NCI-H1436 (cell line): ENCODE measurements at regions not wholly inside any gene's neighbourhood (a gene's known extent, or its start where the extent isn't known, plus 50 kb on each side); places are given as distances from the start of the nearest gene placed in this dataset.
"Not testable (repeated sequence)": the region's sequence is repeated elsewhere in the genome, so short reads cannot be mapped to it uniquely, and the experiment has no call there.

Experiments used
- DNase-seq: peaks from one replicate; lab custom pipeline; 2025; lab: John Stamatoyannopoulos, UW

GRCh38 chr18:5830902-5831301, 64.4 kb downstream of the TMEM200C start:
- not testable (repeated sequence) for DNase-seq

- no peak for DNase-seq
These were observed 66.4 kb downstream of the TMEM200C start for GRCh38 chr18:5828913-5829312.

GRCh38 chr18:5825663-5826062, 69.7 kb downstream of the TMEM200C start:
- no peak for DNase-seq

- DNase-seq: no peak
These were observed 70.8 kb downstream of the TMEM200C start for GRCh38 chr18:5824370-5824984.

GRCh38 chr18:5817816-5818215, 77.5 kb downstream of the TMEM200C start:
- DNase-seq: no peak

GRCh38 chr18:5806860-5807259, 88.5 kb downstream of the TMEM200C start:
- no peak for DNase-seq

- DNase-seq: no peak
These were observed 107.4 kb downstream of the TMEM200C start for GRCh38 chr18:5787936-5788335.

GRCh38 chr18:5779922-5780321, 115.4 kb downstream of the TMEM200C start:
- DNase-seq: no peak

- no peak for DNase-seq
These were observed 122.8 kb downstream of the TMEM200C start for GRCh38 chr18:5772306-5773105.

- no peak for DNase-seq
These were observed 124.0 kb downstream of the TMEM200C start for GRCh38 chr18:5771343-5771742.

GRCh38 chr18:5770176-5770575, 125.1 kb downstream of the TMEM200C start:
- DNase-seq: no peak

GRCh38 chr18:5768454-5768853, 126.9 kb downstream of the TMEM200C start:
- no peak for DNase-seq

GRCh38 chr18:5759194-5759593, 136.1 kb downstream of the TMEM200C start:
- DNase-seq: peak; percentile 0

GRCh38 chr18:5756823-5757222, 138.5 kb downstream of the TMEM200C start:
- DNase-seq: no peak

GRCh38 chr18:5747678-5748077, 147.6 kb downstream of the TMEM200C start:
- DNase-seq: no peak

- DNase-seq: peak; percentile 85
These were observed 148.5 kb downstream of the TMEM200C start for GRCh38 chr18:5746844-5747243.

GRCh38 chr18:5744659-5745058, 150.7 kb downstream of the TMEM200C start:
- DNase-seq: no peak

GRCh38 chr18:5738526-5738925, 156.8 kb downstream of the TMEM200C start:
- DNase-seq: no peak

GRCh38 chr18:5732318-5732717, 163.0 kb downstream of the TMEM200C start:
- no peak for DNase-seq

GRCh38 chr18:5729983-5730699, 165.2 kb downstream of the TMEM200C start:
- no peak for DNase-seq

- DNase-seq: no peak
These were observed 166.8 kb downstream of the TMEM200C start for GRCh38 chr18:5728531-5728930.

- DNase-seq: no peak
These were observed 169.3 kb downstream of the TMEM200C start for GRCh38 chr18:5726011-5726410.

GRCh38 chr18:5721924-5722323, 173.4 kb downstream of the TMEM200C start:
- DNase-seq: no peak
